B cell (primary cell): ENCODE measurements at regions not wholly inside any gene's neighbourhood (a gene's known extent, or its start where the extent isn't known, plus 50 kb on each side); places are given as distances from the start of the nearest gene placed in this dataset.

Experiments used
- ATAC-seq: fragments of 200-7000 bp; cut with Tn5 transposase; one replicate; pipeline ENCODE4 v1.10.0; 2021; ENCODE audit warnings: low read depth, mild to moderate bottlenecking, moderate number of reproducible peaks, moderate library complexity
- CTCF ChIA-PET: fragments of 350-600 bp; sonication (Branson Sonifier 250); formaldehyde crosslinking; loops from one replicate; lab custom pipeline; 2021; ENCODE audit warnings: antibody characterized with exemption, inconsistent platforms; lab: Charles Lee
- POLR2A ChIA-PET: fragments of 350-600 bp; sonication (Branson Sonifier 250); formaldehyde crosslinking; loops from one replicate; lab custom pipeline; 2021; ENCODE audit warnings: antibody characterized with exemption; lab: Charles Lee
- DNase-seq: peaks from one replicate; pipeline ENCODE4 v3.0.0; 2013
- H2AFZ ChIP-seq: 2 replicates; pipeline ENCODE4 v1.6.1; 2012; ENCODE audit warnings: mild to moderate bottlenecking, low read depth, low read length; ENCODE audit not compliant: insufficient read depth, poor library complexity, severe bottlenecking
- H3K27ac ChIP-seq, 2 donors: 1 replicate in 1 of 2; 2 replicates in 1 of 2; pipeline ENCODE4 v1.5.1; 2012 to 2013; ENCODE audit warnings: low read length in 2 of 2, mild to moderate bottlenecking in 2 of 2, moderate library complexity in 1 of 2
- H3K27me3 ChIP-seq, 4 experiments: fragments of 200-600 bp in 1 of 4; sonication (generic) in 1 of 4; replicated peaks in 1 of 4; 1 replicate in 2 of 4; 2 replicates in 2 of 4; pipeline versions ENCODE4 v1.6.1 to v1.7.0; 2013 to 2016; ENCODE audit warnings: low read length in 3 of 4, mild to moderate bottlenecking in 2 of 4, mixed read lengths in 1 of 4, moderate library complexity in 1 of 4; ENCODE audit not compliant: insufficient read depth in 4 of 4, control insufficient read depth in 3 of 4; ENCODE audit errors: control extremely low read depth in 1 of 4
- H3K36me3 ChIP-seq, 2 experiments: replicated peaks in 1 of 2; 1 replicate in 1 of 2; 2 replicates in 1 of 2; pipeline versions ENCODE4 v1.6.1 to v1.7.1; 2013; ENCODE audit warnings: low read length in 1 of 2; ENCODE audit not compliant: insufficient read depth in 2 of 2, control insufficient read depth in 1 of 2; ENCODE audit errors: control extremely low read depth in 1 of 2, extremely low read depth in 1 of 2
- H3K4me1 ChIP-seq, 2 donors: fragments of 200-600 bp in 1 of 2; sonication (generic) in 1 of 2; 1 replicate in 1 of 2; 2 replicates in 1 of 2; pipeline versions ENCODE4 v1.5.1 to v1.6.1; 2013 to 2017; ENCODE audit warnings: low read length in 2 of 2; ENCODE audit not compliant: control insufficient read depth in 2 of 2, insufficient read depth in 2 of 2
- H3K4me2 ChIP-seq: replicated peaks from 2 replicates; pipeline ENCODE3; 2012; ENCODE audit warnings: mild to moderate bottlenecking, low read depth, low read length; ENCODE audit not compliant: poor library complexity, severe bottlenecking
- H3K4me3 ChIP-seq, 5 experiments: fragments of 200-600 bp in 1 of 5; sonication (generic) in 1 of 5; 1 replicate in 3 of 5; 2 replicates in 2 of 5; pipeline versions ENCODE4 v1.5.1 to v1.7.0; 2011 to 2016; ENCODE audit warnings: low read length in 4 of 5, mild to moderate bottlenecking in 4 of 5, low read depth in 2 of 5, control low read depth in 1 of 5, moderate library complexity in 1 of 5; ENCODE audit not compliant: insufficient read depth in 1 of 5; ENCODE audit errors: control extremely low read depth in 1 of 5, extremely low read depth in 1 of 5
- H3K79me2 ChIP-seq: fragments of 200-600 bp; sonication (generic); one replicate; pipeline ENCODE4 v1.6.0; 2016; ENCODE audit warnings: low read length; ENCODE audit not compliant: control insufficient read depth, insufficient read depth
- H3K9ac ChIP-seq: fragments of 200-600 bp; sonication (generic); 2 replicates; pipeline ENCODE4 v1.6.1; 2017; ENCODE audit warnings: mild to moderate bottlenecking, low read length, moderate library complexity
- H3K9me3 ChIP-seq, 3 donors: one replicate each; pipeline versions ENCODE4 v1.6.1 to v1.7.1; 2013; ENCODE audit warnings: low read length in 2 of 3; ENCODE audit not compliant: control insufficient read depth in 2 of 3, insufficient read depth in 1 of 3; ENCODE audit errors: control extremely low read depth in 1 of 3
- H4K20me1 ChIP-seq: 2 replicates; pipeline ENCODE4 v1.6.0; 2012; ENCODE audit warnings: mild to moderate bottlenecking, low read length; ENCODE audit not compliant: insufficient read depth, control insufficient read depth, poor library complexity, severe bottlenecking
- H3K27ac Mint-ChIP-seq: one replicate; pipeline ENCODE4 v1.8.0; 2021; ENCODE audit warnings: mixed read lengths
- H3K27me3 Mint-ChIP-seq: one replicate; pipeline ENCODE4 v1.8.0; 2021; ENCODE audit warnings: mixed read lengths
- H3K4me1 Mint-ChIP-seq: one replicate; pipeline ENCODE4 v1.8.0; 2021; ENCODE audit warnings: mixed read lengths
- H3K4me3 Mint-ChIP-seq: one replicate; pipeline ENCODE4 v1.8.0; 2021; ENCODE audit warnings: mixed read lengths
- H3K9me3 Mint-ChIP-seq: one replicate; pipeline ENCODE4 v1.8.0; 2022; ENCODE audit warnings: mixed read lengths; ENCODE audit not compliant: insufficient read depth
- EZH2 ChIP-seq: IDR thresholded peaks from 2 replicates; pipeline ENCODE4 v1.6.1; 2012; ENCODE audit warnings: borderline replicate concordance, low read depth, mild to moderate bottlenecking, moderate library complexity, low read length; ENCODE audit not compliant: insufficient read depth, poor library complexity, severe bottlenecking
- WGBS: methylation state at CpG from one replicate; pipeline ENCODE4 v1.1.5; 2013; ENCODE audit warnings: missing lambda C conversion rate; ENCODE audit not compliant: insufficient coverage; 5-methylcytosine and 5-hydroxymethylcytosine counted together
- intact Hi-C: fragments of 100-400 bp; cut with micrococcal nuclease; formaldehyde crosslinking; loops from one replicate; pipeline ENCODE4 v1.10.0; 2022
- TF ChIP-seq, protein P1 (sequence below): fragments of 200-600 bp; IDR thresholded peaks from one replicate; pipeline ENCODE4 v1.8.0; 2022; ENCODE audit warnings: antibody characterized with exemption, mild to moderate bottlenecking

DNA sequence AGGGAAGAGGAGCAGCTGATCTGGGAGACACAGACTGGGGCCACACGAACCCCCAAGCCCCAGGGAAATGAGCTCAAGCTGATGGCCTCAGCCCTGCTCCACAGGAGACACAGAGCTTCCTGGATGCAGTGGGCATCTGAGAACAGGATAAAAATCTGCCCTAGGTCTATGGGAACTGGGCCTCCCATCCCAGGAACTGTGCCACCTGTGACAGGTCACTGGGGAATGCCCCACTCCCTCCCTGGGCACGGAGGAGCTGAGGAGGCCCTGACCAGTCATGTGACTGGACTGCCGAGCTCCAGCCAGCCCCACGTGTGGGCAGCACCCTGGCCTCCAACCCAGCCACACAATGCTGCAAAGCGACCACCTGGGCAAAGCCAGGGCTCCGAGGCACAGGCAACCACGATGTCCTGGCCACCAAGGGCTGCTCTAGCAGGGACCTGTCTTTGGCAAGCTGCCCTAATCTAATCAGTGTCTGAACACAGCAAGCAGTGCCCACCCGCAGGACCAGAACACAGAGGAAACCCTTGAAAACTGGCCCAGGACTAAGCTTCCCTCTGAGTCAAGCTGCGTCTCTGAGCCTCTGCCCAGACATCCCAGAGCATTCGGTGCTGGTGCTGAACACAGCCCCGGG is 57.8 kb upstream of the ID2 start:
- H3K27ac Mint-ChIP-seq = no peak overlapping the region
- no peak overlapping the region for H3K4me2 ChIP-seq
- peaks cover 37% of the 10 kb centered on the region for H3K27me3 Mint-ChIP-seq
- CTCF ChIA-PET = no interaction called here
- ATAC-seq = no peak
- no peak for DNase-seq
- TF ChIP-seq EZH2 = no peak
- TF ChIP-seq, protein P1, sequence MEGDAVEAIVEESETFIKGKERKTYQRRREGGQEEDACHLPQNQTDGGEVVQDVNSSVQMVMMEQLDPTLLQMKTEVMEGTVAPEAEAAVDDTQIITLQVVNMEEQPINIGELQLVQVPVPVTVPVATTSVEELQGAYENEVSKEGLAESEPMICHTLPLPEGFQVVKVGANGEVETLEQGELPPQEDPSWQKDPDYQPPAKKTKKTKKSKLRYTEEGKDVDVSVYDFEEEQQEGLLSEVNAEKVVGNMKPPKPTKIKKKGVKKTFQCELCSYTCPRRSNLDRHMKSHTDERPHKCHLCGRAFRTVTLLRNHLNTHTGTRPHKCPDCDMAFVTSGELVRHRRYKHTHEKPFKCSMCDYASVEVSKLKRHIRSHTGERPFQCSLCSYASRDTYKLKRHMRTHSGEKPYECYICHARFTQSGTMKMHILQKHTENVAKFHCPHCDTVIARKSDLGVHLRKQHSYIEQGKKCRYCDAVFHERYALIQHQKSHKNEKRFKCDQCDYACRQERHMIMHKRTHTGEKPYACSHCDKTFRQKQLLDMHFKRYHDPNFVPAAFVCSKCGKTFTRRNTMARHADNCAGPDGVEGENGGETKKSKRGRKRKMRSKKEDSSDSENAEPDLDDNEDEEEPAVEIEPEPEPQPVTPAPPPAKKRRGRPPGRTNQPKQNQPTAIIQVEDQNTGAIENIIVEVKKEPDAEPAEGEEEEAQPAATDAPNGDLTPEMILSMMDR = no peak
- no peak overlapping the region for H3K4me3 ChIP-seq
- no peaks in the 10 kb centered on the region for H3K9me3 ChIP-seq
- H3K4me1 Mint-ChIP-seq = peaks cover 8% of the 10 kb centered on the region
- 92% methylated on average over 11 of the region's 11 CpGs for WGBS
- no peak overlapping the region for H2AFZ ChIP-seq
- no peaks in the 10 kb centered on the region for H3K9me3 Mint-ChIP-seq
- POLR2A ChIA-PET = no interaction called here
- H4K20me1 ChIP-seq = no peaks in the 10 kb centered on the region
- H3K9ac ChIP-seq = no peak overlapping the region
- H3K36me3 ChIP-seq = no peaks in the 10 kb centered on the region
- H3K4me1 ChIP-seq = peaks cover 4 to 9% of the 10 kb centered on the region in 2 donors
- H3K79me2 ChIP-seq = no peaks in the 10 kb centered on the region
- H3K27me3 ChIP-seq = no peaks in the 10 kb centered on the region
- H3K27ac ChIP-seq = no peak overlapping the region
- intact Hi-C loops = no loop called here
- no peak overlapping the region for H3K4me3 Mint-ChIP-seq

- no peak overlapping the region for H3K4me3 ChIP-seq
- TF ChIP-seq EZH2 = no peak
- TF ChIP-seq, protein P1 = no peak
- Mint-ChIP-seq H3K9me3 (no peaks in the 10 kb centered on the region), H3K4me3 (no peak overlapping the region), H3K4me1 (peaks cover 10% of the 10 kb centered on the region), H3K27me3 (peaks cover 38% of the 10 kb centered on the region), H3K27ac (no peak overlapping the region)
- H3K36me3 ChIP-seq = no peaks in the 10 kb centered on the region
- H4K20me1 ChIP-seq = no peaks in the 10 kb centered on the region
- CTCF ChIA-PET = no interaction called here
- ATAC-seq = no peak
- no peaks in the 10 kb centered on the region for H3K79me2 ChIP-seq
- intact Hi-C loops = no loop called here
- no peak overlapping the region for H3K27ac ChIP-seq
- 88% methylated on average over 7 of the region's 14 CpGs for WGBS
- H3K4me1 ChIP-seq = peaks cover 4 to 10% of the 10 kb centered on the region in 2 donors
- no peak overlapping the region for H2AFZ ChIP-seq
- H3K9ac ChIP-seq = no peak overlapping the region
- no peaks in the 10 kb centered on the region for H3K27me3 ChIP-seq
- DNase-seq = no peak
- H3K4me2 ChIP-seq = no peak overlapping the region
- no peaks in the 10 kb centered on the region for H3K9me3 ChIP-seq
- POLR2A ChIA-PET = no interaction called here
These were observed 56.9 kb upstream of the ID2 start for GRCh38 chr2:8624855-8625398.
